B cell (primary cell): ENCODE measurements at regions not wholly inside any gene's neighbourhood (a gene's known extent, or its start where the extent isn't known, plus 50 kb on each side); places are given as distances from the start of the nearest gene placed in this dataset.

Experiments
- ATAC-seq: fragments of 200-7000 bp; cut with Tn5 transposase; one replicate; pipeline ENCODE4 v1.10.0; 2021; ENCODE audit warnings: low read depth, mild to moderate bottlenecking, moderate number of reproducible peaks, moderate library complexity
- CTCF ChIA-PET: fragments of 350-600 bp; sonication (Branson Sonifier 250); formaldehyde crosslinking; loops from one replicate; lab custom pipeline; 2021; ENCODE audit warnings: antibody characterized with exemption, inconsistent platforms; lab: Charles Lee
- POLR2A ChIA-PET: fragments of 350-600 bp; sonication (Branson Sonifier 250); formaldehyde crosslinking; loops from one replicate; lab custom pipeline; 2021; ENCODE audit warnings: antibody characterized with exemption; lab: Charles Lee
- DNase-seq: peaks from one replicate; pipeline ENCODE4 v3.0.0; 2013
- H2AFZ ChIP-seq: 2 replicates; pipeline ENCODE4 v1.6.1; 2012; ENCODE audit warnings: mild to moderate bottlenecking, low read depth, low read length; ENCODE audit not compliant: insufficient read depth, poor library complexity, severe bottlenecking
- H3K27ac ChIP-seq, 2 donors: 1 replicate in 1 of 2; 2 replicates in 1 of 2; pipeline ENCODE4 v1.5.1; 2012 to 2013; ENCODE audit warnings: low read length in 2 of 2, mild to moderate bottlenecking in 2 of 2, moderate library complexity in 1 of 2
- H3K27me3 ChIP-seq, 4 experiments: fragments of 200-600 bp in 1 of 4; sonication (generic) in 1 of 4; replicated peaks in 1 of 4; 1 replicate in 2 of 4; 2 replicates in 2 of 4; pipeline versions ENCODE4 v1.6.1 to v1.7.0; 2013 to 2016; ENCODE audit warnings: low read length in 3 of 4, mild to moderate bottlenecking in 2 of 4, mixed read lengths in 1 of 4, moderate library complexity in 1 of 4; ENCODE audit not compliant: insufficient read depth in 4 of 4, control insufficient read depth in 3 of 4; ENCODE audit errors: control extremely low read depth in 1 of 4
- H3K36me3 ChIP-seq, 2 experiments: replicated peaks in 1 of 2; 1 replicate in 1 of 2; 2 replicates in 1 of 2; pipeline versions ENCODE4 v1.6.1 to v1.7.1; 2013; ENCODE audit warnings: low read length in 1 of 2; ENCODE audit not compliant: insufficient read depth in 2 of 2, control insufficient read depth in 1 of 2; ENCODE audit errors: control extremely low read depth in 1 of 2, extremely low read depth in 1 of 2
- H3K4me1 ChIP-seq, 2 donors: fragments of 200-600 bp in 1 of 2; sonication (generic) in 1 of 2; 1 replicate in 1 of 2; 2 replicates in 1 of 2; pipeline versions ENCODE4 v1.5.1 to v1.6.1; 2013 to 2017; ENCODE audit warnings: low read length in 2 of 2; ENCODE audit not compliant: control insufficient read depth in 2 of 2, insufficient read depth in 2 of 2
- H3K4me2 ChIP-seq: replicated peaks from 2 replicates; pipeline ENCODE3; 2012; ENCODE audit warnings: mild to moderate bottlenecking, low read depth, low read length; ENCODE audit not compliant: poor library complexity, severe bottlenecking
- H3K4me3 ChIP-seq, 5 experiments: fragments of 200-600 bp in 1 of 5; sonication (generic) in 1 of 5; 1 replicate in 3 of 5; 2 replicates in 2 of 5; pipeline versions ENCODE4 v1.5.1 to v1.7.0; 2011 to 2016; ENCODE audit warnings: low read length in 4 of 5, mild to moderate bottlenecking in 4 of 5, low read depth in 2 of 5, control low read depth in 1 of 5, moderate library complexity in 1 of 5; ENCODE audit not compliant: insufficient read depth in 1 of 5; ENCODE audit errors: control extremely low read depth in 1 of 5, extremely low read depth in 1 of 5
- H3K79me2 ChIP-seq: fragments of 200-600 bp; sonication (generic); one replicate; pipeline ENCODE4 v1.6.0; 2016; ENCODE audit warnings: low read length; ENCODE audit not compliant: control insufficient read depth, insufficient read depth
- H3K9ac ChIP-seq: fragments of 200-600 bp; sonication (generic); 2 replicates; pipeline ENCODE4 v1.6.1; 2017; ENCODE audit warnings: mild to moderate bottlenecking, low read length, moderate library complexity
- H3K9me3 ChIP-seq, 3 donors: one replicate each; pipeline versions ENCODE4 v1.6.1 to v1.7.1; 2013; ENCODE audit warnings: low read length in 2 of 3; ENCODE audit not compliant: control insufficient read depth in 2 of 3, insufficient read depth in 1 of 3; ENCODE audit errors: control extremely low read depth in 1 of 3
- H4K20me1 ChIP-seq: 2 replicates; pipeline ENCODE4 v1.6.0; 2012; ENCODE audit warnings: mild to moderate bottlenecking, low read length; ENCODE audit not compliant: insufficient read depth, control insufficient read depth, poor library complexity, severe bottlenecking
- H3K27ac Mint-ChIP-seq: one replicate; pipeline ENCODE4 v1.8.0; 2021; ENCODE audit warnings: mixed read lengths
- H3K27me3 Mint-ChIP-seq: one replicate; pipeline ENCODE4 v1.8.0; 2021; ENCODE audit warnings: mixed read lengths
- H3K4me1 Mint-ChIP-seq: one replicate; pipeline ENCODE4 v1.8.0; 2021; ENCODE audit warnings: mixed read lengths
- H3K4me3 Mint-ChIP-seq: one replicate; pipeline ENCODE4 v1.8.0; 2021; ENCODE audit warnings: mixed read lengths
- H3K9me3 Mint-ChIP-seq: one replicate; pipeline ENCODE4 v1.8.0; 2022; ENCODE audit warnings: mixed read lengths; ENCODE audit not compliant: insufficient read depth
- CTCF ChIP-seq: fragments of 200-600 bp; IDR thresholded peaks from one replicate; pipeline ENCODE4 v1.8.0; 2022; ENCODE audit warnings: antibody characterized with exemption, mild to moderate bottlenecking
- EZH2 ChIP-seq: IDR thresholded peaks from 2 replicates; pipeline ENCODE4 v1.6.1; 2012; ENCODE audit warnings: borderline replicate concordance, low read depth, mild to moderate bottlenecking, moderate library complexity, low read length; ENCODE audit not compliant: insufficient read depth, poor library complexity, severe bottlenecking
- WGBS: methylation state at CpG from one replicate; pipeline ENCODE4 v1.1.5; 2013; ENCODE audit warnings: missing lambda C conversion rate; ENCODE audit not compliant: insufficient coverage; 5-methylcytosine and 5-hydroxymethylcytosine counted together
- intact Hi-C: fragments of 100-400 bp; cut with micrococcal nuclease; formaldehyde crosslinking; loops from one replicate; pipeline ENCODE4 v1.10.0; 2022

- H3K27me3 Mint-ChIP-seq = peaks cover 5% of the 10 kb centered on the region
- H3K9me3 Mint-ChIP-seq = no peaks in the 10 kb centered on the region
- no peak overlapping the region for H3K4me3 ChIP-seq
- no peaks in the 10 kb centered on the region for H3K27me3 ChIP-seq
- no peak overlapping the region for H3K27ac ChIP-seq
- no peak overlapping the region for H3K4me3 Mint-ChIP-seq
- no peaks in the 10 kb centered on the region for H3K79me2 ChIP-seq
- intact Hi-C loops = loop anchor here (1.0 kb wide), 1 partner anchor 1098 kb away; no protein-coding TSS in a partner anchor
- no peak overlapping the region for H3K4me2 ChIP-seq
- no peak for ATAC-seq
- H4K20me1 ChIP-seq = no peaks in the 10 kb centered on the region
- DNase-seq = peak; percentile 53
- H3K4me1 Mint-ChIP-seq = no peaks in the 10 kb centered on the region
- TF ChIP-seq CTCF = peak; percentile 87
- no peak for TF ChIP-seq EZH2
- no peak overlapping the region for H3K27ac Mint-ChIP-seq
- H3K36me3 ChIP-seq = no peaks in the 10 kb centered on the region
- peaks cover 0 to 3% (median 0%) of the 10 kb centered on the region in 3 donors for H3K9me3 ChIP-seq
- ChIA-PET CTCF (interaction anchor here (1.6 to 7.5 kb wide), 3 partner anchors 9 to 1124 kb away, joined by 7 to 82 read pairs (median 19); no protein-coding TSS in a partner anchor), POLR2A (no interaction called here)
- no peaks in the 10 kb centered on the region for H3K4me1 ChIP-seq
- no peak overlapping the region for H2AFZ ChIP-seq
- no CpG with 5 or more reads among the region's 6 CpGs for WGBS
- no peak overlapping the region for H3K9ac ChIP-seq
These were observed 680.0 kb downstream of the TAF11L14 start for GRCh38 chr5:18314192-18314778.

- ATAC-seq = no peak
- Histone ChIP-seq H4K20me1 (no peaks in the 10 kb centered on the region), H3K27me3 (no peaks in the 10 kb centered on the region), H3K9ac (no peak overlapping the region), H2AFZ (no peak overlapping the region), H3K36me3 (no peaks in the 10 kb centered on the region), H3K4me2 (no peak overlapping the region), H3K4me3 (no peak overlapping the region), H3K79me2 (no peaks in the 10 kb centered on the region), H3K4me1 (no peaks in the 10 kb centered on the region), H3K27ac (no peak overlapping the region), H3K9me3 (no peaks in the 10 kb centered on the region)
- intact Hi-C loops = no loop called here
- Mint-ChIP-seq H3K9me3 (peaks cover 2% of the 10 kb centered on the region), H3K27ac (no peak overlapping the region), H3K4me1 (no peaks in the 10 kb centered on the region), H3K27me3 (peaks cover 8% of the 10 kb centered on the region), H3K4me3 (no peak overlapping the region)
- TF ChIP-seq EZH2 (no peak), CTCF (no peak)
- 91% methylated on average over 4 of the region's 5 CpGs for WGBS
- no peak for DNase-seq
- ChIA-PET CTCF (interaction anchor here (0.6 to 7.5 kb wide), 2 partner anchors 9 to 1106 kb away, joined by 3 to 82 read pairs; no protein-coding TSS in a partner anchor), POLR2A (no interaction called here)
These were observed 687.1 kb downstream of the TAF11L14 start for GRCh38 chr5:18321262-18321942.
